GM19238 (cell line): ENCODE measurements at regions not wholly inside any gene's neighbourhood (a gene's known extent, or its start where the extent isn't known, plus 50 kb on each side); places are given as distances from the start of the nearest gene placed in this dataset.
"Not testable (repeated sequence)": the region's sequence is repeated elsewhere in the genome, so short reads cannot be mapped to it uniquely, and the experiment has no call there.

Source experiments
- DNase-seq: peaks from one replicate; pipeline ENCODE4 v3.0.0; 2011; ENCODE audit warnings: low spot score; ENCODE audit not compliant: insufficient read length

GRCh38 chr10:123221418-123221817, 67.2 kb downstream of the BUB3 start:
- no peak for DNase-seq

DNA sequence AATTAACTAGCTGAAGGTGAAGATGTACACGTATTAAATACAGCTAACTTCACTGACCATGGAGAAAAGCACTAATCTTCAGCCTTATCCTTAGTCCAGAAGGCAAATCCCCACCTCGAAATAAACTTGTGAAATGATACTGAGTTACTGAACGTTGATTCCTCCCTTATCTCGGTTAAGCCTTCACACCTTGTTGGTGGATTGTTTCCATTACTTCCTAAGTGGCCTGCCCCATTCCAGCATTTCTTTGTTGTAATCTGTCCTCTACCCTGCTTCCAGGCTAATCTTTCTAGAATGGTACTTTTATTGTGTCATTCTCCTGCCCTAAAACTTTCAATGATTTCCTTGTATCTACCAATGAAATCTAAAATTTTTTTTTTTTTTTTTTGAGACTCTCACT, 68.6 kb downstream of the BUB3 start:
- no peak for DNase-seq

- DNase-seq: no peak
Measured at GRCh38 chr10:123227706-123228105, 73.5 kb downstream of the BUB3 start.

GRCh38 chr10:123229927-123230630, 75.9 kb downstream of the BUB3 start:
- no peak for DNase-seq

DNA sequence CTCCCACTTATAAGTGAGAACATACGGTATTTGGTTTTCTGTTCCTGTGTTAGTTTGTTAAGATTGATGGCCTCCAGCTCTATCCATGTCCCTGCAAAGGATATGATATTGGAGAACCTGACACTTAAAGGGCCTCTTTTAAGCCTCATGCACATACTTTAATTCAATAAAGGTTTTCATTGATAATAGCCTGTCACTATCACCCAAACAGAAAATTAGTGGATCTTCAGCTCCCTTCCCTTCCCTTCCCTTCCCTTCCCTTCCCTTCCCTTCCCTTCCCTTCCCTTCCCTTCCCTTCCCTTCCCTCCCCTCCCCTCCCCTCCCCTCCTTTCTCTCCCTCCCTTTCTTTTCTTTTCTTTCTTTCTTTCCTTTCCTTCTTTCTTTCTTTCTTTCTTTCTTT, 78.7 kb downstream of the BUB3 start:
- DNase-seq: not testable (repeated sequence)

- not testable (repeated sequence) for DNase-seq
Measured at GRCh38 chr10:123235014-123235413, 80.8 kb downstream of the BUB3 start.

DNA sequence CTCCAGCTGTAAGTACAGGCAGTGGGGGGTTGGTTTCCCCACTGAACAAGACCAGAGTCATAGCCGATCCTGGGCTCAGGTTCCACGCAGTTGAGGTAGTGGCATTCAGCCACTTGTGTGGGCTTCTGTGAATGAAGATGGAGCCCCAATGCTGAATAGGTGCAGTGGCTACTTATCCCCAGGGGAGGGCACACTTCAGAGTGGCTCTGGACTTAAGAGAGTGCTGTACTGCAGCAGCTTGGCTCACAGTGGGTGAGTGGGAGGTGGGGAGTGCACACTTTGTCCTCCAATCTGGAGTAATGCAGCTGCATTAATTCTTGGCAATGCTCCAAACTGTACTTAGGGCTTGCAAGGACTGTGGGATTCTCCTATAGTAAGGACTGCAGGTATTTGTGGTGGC, 81.9 kb downstream of the BUB3 start:
- DNase-seq: no peak

GRCh38 chr10:123240250-123240649, 86.0 kb downstream of the BUB3 start:
- no peak for DNase-seq

GRCh38 chr10:123240776-123241175, 86.6 kb downstream of the BUB3 start:
- DNase-seq: no peak

GRCh38 chr10:123241391-123242141, 87.4 kb downstream of the BUB3 start:
- peak; percentile 7 for DNase-seq

DNA sequence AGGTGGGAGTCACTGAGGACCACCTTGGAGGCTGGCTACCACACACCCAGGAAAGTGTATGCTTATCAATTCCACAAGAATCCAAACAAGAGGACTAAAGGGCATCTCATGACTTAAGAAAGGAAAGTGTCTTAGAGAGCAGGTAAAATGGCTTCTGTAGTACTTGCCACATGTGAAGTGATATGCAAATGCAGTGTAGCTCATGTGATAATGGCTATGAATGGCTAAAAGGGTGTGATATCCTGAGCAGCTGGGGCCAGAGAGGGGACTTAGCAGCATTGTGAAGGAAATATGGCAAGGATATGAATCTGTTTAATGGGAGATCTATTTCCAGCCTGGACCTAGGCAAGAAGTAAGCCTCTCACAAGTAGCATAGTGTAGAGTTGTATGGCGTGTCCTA, 90.5 kb downstream of the BUB3 start:
- no peak for DNase-seq

DNA sequence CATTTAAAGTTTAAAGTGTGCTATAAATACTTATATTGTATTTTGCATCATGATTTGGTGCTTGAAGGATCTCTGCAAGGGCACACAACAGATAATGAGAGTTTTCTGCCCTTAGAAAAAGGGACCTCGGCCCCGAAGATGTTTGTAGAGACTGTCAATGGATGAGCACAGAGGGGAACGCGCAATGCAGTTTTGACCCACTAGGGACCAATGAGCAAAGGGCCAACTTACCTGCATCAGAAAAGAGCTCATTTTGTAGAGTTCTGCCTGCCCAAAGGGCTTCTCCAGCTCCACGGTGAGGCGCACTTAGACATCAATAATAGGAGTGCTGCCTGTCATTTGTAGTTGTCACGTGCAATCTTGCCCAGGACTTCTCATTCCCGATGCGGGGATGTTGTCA, 91.1 kb downstream of the BUB3 start:
- no peak for DNase-seq

GRCh38 chr10:123249894-123250293, 95.7 kb downstream of the BUB3 start:
- no peak for DNase-seq

DNA sequence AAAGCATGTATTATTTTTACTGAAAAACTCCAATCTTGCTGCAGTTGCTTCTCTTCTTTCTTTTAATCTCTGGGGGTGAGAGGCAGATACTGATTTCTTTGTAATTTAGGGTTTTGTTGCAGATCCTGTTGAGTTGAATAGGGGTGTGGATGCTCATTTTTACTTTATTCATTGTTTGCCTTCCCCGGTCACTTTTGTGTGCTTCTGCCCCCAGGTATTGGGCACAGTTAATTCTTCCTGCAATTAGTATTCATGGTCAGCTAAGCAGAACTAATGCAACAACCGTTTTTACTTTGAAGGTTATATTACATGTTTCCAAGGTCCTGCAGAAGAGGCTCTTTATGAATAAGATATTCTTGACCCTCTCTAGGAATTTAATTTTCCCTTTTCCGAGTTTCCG, 96.4 kb downstream of the BUB3 start:
- no peak for DNase-seq

GRCh38 chr10:123252779-123253178, 98.6 kb downstream of the BUB3 start:
- no peak for DNase-seq

DNA sequence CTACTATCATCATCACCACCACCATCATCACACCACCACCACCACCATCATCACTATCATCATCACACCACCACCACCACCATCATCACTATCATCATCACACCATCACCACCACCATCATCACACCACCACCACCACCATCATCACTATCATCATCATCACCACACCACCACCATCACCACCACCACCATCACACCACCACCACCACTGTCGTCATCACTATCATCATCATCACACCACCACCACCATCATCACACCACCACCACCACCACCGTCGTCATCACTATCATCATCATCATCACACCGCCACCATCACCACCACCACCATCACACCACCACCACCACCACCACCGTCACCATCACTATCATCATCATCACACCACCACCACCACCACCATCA, 100.1 kb downstream of the BUB3 start:
- not testable (repeated sequence) for DNase-seq

GRCh38 chr10:123257904-123258456, 103.8 kb downstream of the BUB3 start:
- DNase-seq: no peak

DNA sequence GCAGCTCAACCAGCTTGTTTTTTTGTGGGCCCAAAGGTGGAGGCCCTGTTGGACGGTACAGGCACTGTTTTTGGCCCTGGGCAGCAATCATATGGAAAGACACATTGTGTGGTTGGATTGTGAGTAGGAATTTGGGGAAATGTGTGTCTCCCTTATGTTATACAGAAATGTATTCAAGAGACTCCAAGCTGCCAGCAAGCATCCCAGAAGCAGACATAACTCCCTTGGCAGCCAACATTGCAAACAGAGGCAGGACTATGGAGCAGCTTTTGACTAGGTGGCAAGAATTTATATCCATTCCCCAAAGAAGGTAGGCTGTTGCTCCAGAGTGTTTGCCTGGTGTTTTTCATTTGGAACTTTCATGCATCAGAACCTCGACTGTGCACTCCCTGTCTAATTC, 104.9 kb downstream of the BUB3 start:
- DNase-seq: no peak

- DNase-seq: no peak
Measured at GRCh38 chr10:123259791-123260190, 105.6 kb downstream of the BUB3 start.

GRCh38 chr10:123262456-123262855, 108.3 kb downstream of the BUB3 start:
- DNase-seq: no peak

DNA sequence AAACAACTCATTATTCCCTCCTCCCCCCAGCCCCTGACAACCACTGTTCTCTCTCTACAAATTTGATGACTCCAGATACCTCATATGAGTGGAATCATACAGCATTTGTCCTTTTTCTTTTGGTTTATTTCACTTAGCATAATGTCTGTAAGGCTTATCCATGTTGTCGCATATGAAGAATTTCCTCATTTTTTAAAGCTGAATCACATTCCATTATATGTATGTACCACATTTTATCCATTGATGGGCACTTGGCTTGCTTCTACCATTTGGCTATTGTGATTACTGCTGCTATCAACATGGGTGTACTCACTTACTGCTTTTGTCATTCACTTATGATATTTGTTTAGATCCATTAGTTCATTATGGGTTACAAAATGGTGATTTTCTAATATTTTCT, 112.8 kb downstream of the BUB3 start:
- no peak for DNase-seq

GRCh38 chr10:123269017-123269552, 114.9 kb downstream of the BUB3 start:
- DNase-seq: no peak
